Thymus (tissue), 11 donors: ENCODE measurements at regions not wholly inside any gene's neighbourhood (a gene's known extent, or its start where the extent isn't known, plus 50 kb on each side); places are given as distances from the start of the nearest gene placed in this dataset.

ENCODE experiments used
- DNase-seq, 9 donors: peaks; one replicate each; pipeline ENCODE4 v3.0.0-alpha.2; 2013; ENCODE audit warnings: low spot score in 9 of 9, low read depth in 6 of 9, missing footprints in 1 of 9
- H3K27ac ChIP-seq, 2 donors: one replicate each; pipeline ENCODE4 v1.5.1; 2013; ENCODE audit warnings: control low read depth in 1 of 2, low read depth in 1 of 2, low read length in 1 of 2, mild to moderate bottlenecking in 1 of 2, moderate library complexity in 1 of 2
- H3K27me3 ChIP-seq, 2 donors: one replicate each; pipeline ENCODE4 v1.5.1; 2013; ENCODE audit warnings: low read length in 1 of 2; ENCODE audit not compliant: control insufficient read depth in 2 of 2, insufficient read depth in 1 of 2
- H3K36me3 ChIP-seq, 2 donors: one replicate each; pipeline ENCODE4 v1.5.1; 2013; ENCODE audit warnings: low read length in 1 of 2, mild to moderate bottlenecking in 1 of 2, moderate library complexity in 1 of 2; ENCODE audit not compliant: control insufficient read depth in 2 of 2, insufficient read depth in 2 of 2
- H3K4me1 ChIP-seq, 2 donors: one replicate each; pipeline ENCODE4 v1.5.1; 2013; ENCODE audit warnings: low read length in 2 of 2; ENCODE audit not compliant: control insufficient read depth in 2 of 2, insufficient read depth in 2 of 2
- H3K4me3 ChIP-seq, 2 donors: one replicate each; pipeline ENCODE4 v1.5.1; 2013; ENCODE audit warnings: low read length in 2 of 2, control low read depth in 1 of 2, mild to moderate bottlenecking in 1 of 2
- H3K9me3 ChIP-seq, 2 donors: one replicate each; pipeline ENCODE4 v1.5.1; 2013; ENCODE audit warnings: low read length in 1 of 2, mild to moderate bottlenecking in 1 of 2; ENCODE audit not compliant: control insufficient read depth in 2 of 2, insufficient read depth in 1 of 2
- WGBS: extraction: QIAGEN DNeasy Blood & Tissue Kit; methylation state at CpG from one replicate; pipeline ENCODE4 v1.1.7; 2013; 5-methylcytosine and 5-hydroxymethylcytosine counted together
- donor health status: healthy.

GRCh38 chr5:88553136-88553875, 284.7 kb upstream of the TMEM161B start:
- H3K4me1 ChIP-seq, result no peaks in the 10 kb centered on the region
- H3K27ac ChIP-seq, result no peak overlapping the region
- no peak overlapping the region for H3K4me3 ChIP-seq
- no peaks in the 10 kb centered on the region for H3K36me3 ChIP-seq
- no peak for DNase-seq
- H3K27me3 ChIP-seq, result no peaks in the 10 kb centered on the region
- no peaks in the 10 kb centered on the region for H3K9me3 ChIP-seq
- 98% methylated on average over 5 of the region's 5 CpGs for WGBS

GRCh38 chr5:88552426-88552825, 283.8 kb upstream of the TMEM161B start:
- Histone ChIP-seq H3K27ac (no peak overlapping the region), H3K4me1 (no peaks in the 10 kb centered on the region), H3K9me3 (no peaks in the 10 kb centered on the region), H3K36me3 (no peaks in the 10 kb centered on the region), H3K4me3 (no peak overlapping the region), H3K27me3 (no peaks in the 10 kb centered on the region)
- 96% methylated on average over 4 of the region's 4 CpGs for WGBS
- no peak for DNase-seq

- H3K4me1 ChIP-seq, result no peaks in the 10 kb centered on the region
- DNase-seq, result no peak
- WGBS, result 92% methylated on average over 10 of the region's 10 CpGs
- no peak overlapping the region for H3K4me3 ChIP-seq
- H3K27ac ChIP-seq, result no peak overlapping the region
- no peaks in the 10 kb centered on the region for H3K27me3 ChIP-seq
- no peaks in the 10 kb centered on the region for H3K9me3 ChIP-seq
- H3K36me3 ChIP-seq, result no peaks in the 10 kb centered on the region
Measured at GRCh38 chr5:88551724-88552345, 283.2 kb upstream of the TMEM161B start.

- H3K9me3 ChIP-seq, result no peaks in the 10 kb centered on the region
- no peak overlapping the region for H3K4me3 ChIP-seq
- H3K27me3 ChIP-seq, result no peaks in the 10 kb centered on the region
Measured at GRCh38 chr5:88550736-88551135, 282.1 kb upstream of the TMEM161B start.

GRCh38 chr5:88548136-88548805, 279.6 kb upstream of the TMEM161B start:
- Histone ChIP-seq H3K27ac (no peak overlapping the region), H3K4me3 (no peak overlapping the region), H3K9me3 (no peaks in the 10 kb centered on the region), H3K4me1 (no peaks in the 10 kb centered on the region), H3K36me3 (no peaks in the 10 kb centered on the region), H3K27me3 (no peaks in the 10 kb centered on the region)
- DNase-seq, result no peak
- 91% methylated on average over 4 of the region's 4 CpGs for WGBS

More at GRCh38 chr5:88550736-88551135, 282.1 kb upstream of the TMEM161B start:
- H3K4me1 ChIP-seq, result no peaks in the 10 kb centered on the region
- no peaks in the 10 kb centered on the region for H3K36me3 ChIP-seq
- no peak for DNase-seq
- no peak overlapping the region for H3K27ac ChIP-seq

GRCh38 chr5:88545338-88545737, 276.7 kb upstream of the TMEM161B start:
- Histone ChIP-seq H3K27ac (no peak overlapping the region), H3K4me1 (no peaks in the 10 kb centered on the region), H3K4me3 (no peak overlapping the region), H3K27me3 (no peaks in the 10 kb centered on the region), H3K9me3 (no peaks in the 10 kb centered on the region), H3K36me3 (no peaks in the 10 kb centered on the region)
- DNase-seq, result no peak

- H3K27ac ChIP-seq, result no peak overlapping the region
- no peaks in the 10 kb centered on the region for H3K36me3 ChIP-seq
- no peak for DNase-seq
- H3K4me1 ChIP-seq, result no peaks in the 10 kb centered on the region
- H3K27me3 ChIP-seq, result peaks cover 0 to 4% of the 10 kb centered on the region in 2 donors
- H3K9me3 ChIP-seq, result no peaks in the 10 kb centered on the region
- H3K4me3 ChIP-seq, result no peak overlapping the region
- WGBS, result 84% methylated on average over 3 of the region's 3 CpGs
Measured at GRCh38 chr5:88544671-88545070, 276.0 kb upstream of the TMEM161B start.

- no peak for DNase-seq
- Histone ChIP-seq H3K4me3 (no peak overlapping the region), H3K36me3 (no peaks in the 10 kb centered on the region), H3K27me3 (peaks cover 0 to 4% of the 10 kb centered on the region in 2 donors), H3K9me3 (no peaks in the 10 kb centered on the region), H3K4me1 (no peaks in the 10 kb centered on the region), H3K27ac (no peak overlapping the region)
- WGBS, result 91% methylated on average over 6 of the region's 6 CpGs
Measured at GRCh38 chr5:88544136-88544645, 275.5 kb upstream of the TMEM161B start.

GRCh38 chr5:88542786-88543185, 274.1 kb upstream of the TMEM161B start:
- no peak for DNase-seq
- H3K9me3 ChIP-seq, result no peaks in the 10 kb centered on the region
- no peaks in the 10 kb centered on the region for H3K36me3 ChIP-seq

More at GRCh38 chr5:88542786-88543185, 274.1 kb upstream of the TMEM161B start:
- no peaks in the 10 kb centered on the region for H3K4me1 ChIP-seq
- H3K27ac ChIP-seq, result no peak overlapping the region
- no peak overlapping the region for H3K4me3 ChIP-seq
- H3K27me3 ChIP-seq, result peaks cover 0 to 4% of the 10 kb centered on the region in 2 donors
